GM13977 (cell line): ENCODE measurements at regions not wholly inside any gene's neighbourhood (a gene's known extent, or its start where the extent isn't known, plus 50 kb on each side); places are given as distances from the start of the nearest gene placed in this dataset.

Source experiments
- DNase-seq: peaks from one replicate; pipeline ENCODE4 v3.0.0; 2012; ENCODE audit warnings: low spot score
- CTCF ChIP-seq: IDR thresholded peaks from 2 replicates; pipeline ENCODE4 v1.5.1; 2012; ENCODE audit warnings: mild to moderate bottlenecking, control low read depth; ENCODE audit not compliant: insufficient read depth; ENCODE audit errors: extremely low read depth, missing control alignments
- in situ Hi-C: fragments of 300-500 bp; cut with MboI; formaldehyde crosslinking; loops from one replicate; pipeline ENCODE4 v1.12.0; 2022; ENCODE audit warnings: low sequenced_read_pairs, low pct_unique_long_range_greater_than_20kb, mixed read lengths, inconsistent platforms; ENCODE audit not compliant: unreplicated experiment

- no peak for DNase-seq
- in situ Hi-C loops = no loop called here
- TF ChIP-seq CTCF = no peak
Observed at GRCh38 chr5:110053205-110053604, 363.5 kb downstream of the MAN2A1 start.

GRCh38 chr5:110053824-110054223, 364.1 kb downstream of the MAN2A1 start:
- TF ChIP-seq CTCF = no peak
- in situ Hi-C loops = no loop called here
- no peak for DNase-seq

- in situ Hi-C loops = no loop called here
- DNase-seq = no peak
- TF ChIP-seq CTCF = no peak
Observed at GRCh38 chr5:110054240-110054639, 364.5 kb downstream of the MAN2A1 start.

- DNase-seq = no peak
- in situ Hi-C loops = no loop called here
- TF ChIP-seq CTCF = no peak
Observed at GRCh38 chr5:110055302-110055701, 365.6 kb downstream of the MAN2A1 start.

- no peak for TF ChIP-seq CTCF
- in situ Hi-C loops = no loop called here
- no peak for DNase-seq
Observed at GRCh38 chr5:110056580-110057114, 366.9 kb downstream of the MAN2A1 start.

- DNase-seq = no peak
- TF ChIP-seq CTCF = no peak
- in situ Hi-C loops = no loop called here
Observed at GRCh38 chr5:110058175-110058574, 368.4 kb downstream of the MAN2A1 start.

- in situ Hi-C loops = no loop called here
- TF ChIP-seq CTCF = no peak
- DNase-seq = no peak
Observed at GRCh38 chr5:110062246-110062645, 372.5 kb downstream of the MAN2A1 start.
